Midbrain (tissue), 1 donor: ENCODE measurements at regions not wholly inside any gene's neighbourhood (a gene's known extent, or its start where the extent isn't known, plus 50 kb on each side); places are given as distances from the start of the nearest gene placed in this dataset.
A peak's percentile ranks its signal among the peaks of the same experiment; 100 is the strongest.

ENCODE experiments used
- DNase-seq: peaks from one replicate; lab custom pipeline; 2025; lab: John Stamatoyannopoulos, UW

GRCh38 chr3:177431525-177432176 lies 234.4 kb upstream of the TBL1XR1 start:
- no peak for DNase-seq

GRCh38 chr3:177435301-177435700 lies 238.0 kb upstream of the TBL1XR1 start:
- no peak for DNase-seq

- no peak for DNase-seq
These were observed 240.4 kb upstream of the TBL1XR1 start for GRCh38 chr3:177437513-177438337.

GRCh38 chr3:177438596-177439220 lies 241.4 kb upstream of the TBL1XR1 start:
- DNase-seq, result no peak

- DNase-seq, result no peak
These were observed 242.5 kb upstream of the TBL1XR1 start for GRCh38 chr3:177439694-177440269.

DNA sequence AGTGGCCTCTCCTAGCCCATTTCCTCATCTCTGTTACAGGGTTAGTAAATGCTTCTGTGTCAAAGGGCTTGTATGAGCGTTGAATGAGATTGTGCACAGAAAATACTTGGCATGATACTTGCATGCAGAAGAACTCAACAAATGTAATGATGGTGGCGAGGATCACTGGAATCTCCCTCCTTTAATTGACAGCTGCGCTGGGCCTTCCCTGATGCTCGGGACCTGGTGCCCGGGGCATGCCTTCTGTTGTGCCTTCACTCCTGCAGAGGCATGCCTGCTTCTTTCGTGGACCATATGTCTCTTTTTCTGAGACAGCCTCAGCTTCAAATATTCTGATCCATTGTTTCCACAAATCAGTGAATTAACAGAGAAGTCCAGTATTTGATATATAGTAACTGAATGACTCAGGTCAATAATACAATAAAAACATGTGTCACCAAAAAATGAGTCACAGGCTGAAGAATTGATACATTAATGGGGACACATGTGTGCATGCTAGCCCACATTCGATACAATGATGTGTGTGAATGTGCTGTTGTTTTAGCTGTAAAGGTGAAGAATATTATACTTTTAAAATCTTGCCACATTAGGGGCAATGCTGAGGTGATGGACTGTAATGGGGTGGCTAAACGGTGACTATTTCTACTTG lies 243.3 kb upstream of the TBL1XR1 start:
- no peak for DNase-seq

DNA sequence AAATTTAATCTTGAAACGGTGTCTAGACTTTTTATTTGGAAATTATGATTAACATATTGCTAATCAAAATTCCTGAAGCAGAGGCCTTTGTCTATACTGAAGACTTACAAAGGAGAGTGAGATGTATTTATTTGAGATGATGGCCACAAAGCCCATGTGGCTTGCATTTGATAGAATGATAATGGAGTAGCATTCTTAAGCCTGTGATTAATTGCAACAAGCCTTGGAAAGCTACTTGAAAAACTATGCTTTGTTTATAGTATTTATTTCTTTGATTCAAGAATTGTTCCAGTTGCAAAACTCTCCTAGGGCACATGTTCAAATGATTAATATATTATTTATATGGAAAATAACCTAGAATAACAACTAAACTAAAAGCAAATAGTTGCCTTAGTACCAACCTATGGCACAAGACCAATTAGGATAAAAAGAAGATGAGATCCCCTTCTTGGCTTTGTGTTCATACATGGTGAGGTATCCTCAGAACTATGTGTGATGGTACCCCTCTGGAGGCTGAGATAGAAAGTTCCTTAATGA lies 244.1 kb upstream of the TBL1XR1 start:
- no peak for DNase-seq

GRCh38 chr3:177441813-177442646 lies 244.7 kb upstream of the TBL1XR1 start:
- DNase-seq, result no peak

GRCh38 chr3:177443469-177443868 lies 246.2 kb upstream of the TBL1XR1 start:
- no peak for DNase-seq

DNA sequence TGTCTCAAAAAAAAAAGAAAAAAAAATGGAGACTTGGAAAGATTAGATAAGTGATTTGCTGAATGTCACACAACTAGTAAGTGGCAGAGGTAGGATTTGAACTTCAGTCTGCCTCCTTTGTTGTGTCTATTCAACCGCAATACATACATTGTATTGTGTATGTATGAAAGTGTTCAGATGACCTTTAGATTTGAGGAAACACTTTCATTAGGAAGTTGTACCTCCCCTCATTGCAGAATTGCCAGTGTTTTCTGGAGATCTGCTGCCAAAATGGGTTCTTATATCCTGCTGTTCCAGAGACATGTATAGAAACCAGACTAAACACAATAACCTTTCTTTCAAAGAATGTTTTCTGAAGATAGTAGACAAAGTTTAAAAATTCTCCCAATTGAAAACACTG lies 247.4 kb upstream of the TBL1XR1 start:
- DNase-seq, result no peak

DNA sequence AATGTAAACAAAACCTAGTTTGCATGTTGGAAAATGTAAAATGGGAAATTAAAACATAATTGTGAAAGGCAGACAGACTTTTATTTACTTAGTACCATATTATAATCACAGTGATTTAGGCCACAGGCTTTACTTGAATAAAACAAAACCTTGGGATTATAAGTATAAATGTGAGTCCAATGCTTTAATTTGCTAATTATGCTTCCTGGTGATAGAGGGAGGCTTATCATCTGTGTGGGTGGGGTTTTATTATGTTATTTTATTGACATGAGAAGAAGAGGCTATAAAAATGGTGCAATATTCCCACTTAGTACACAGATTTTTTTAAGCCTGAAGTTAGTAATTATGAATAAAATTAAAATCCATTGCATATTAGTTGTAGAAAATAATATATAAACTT lies 248.3 kb upstream of the TBL1XR1 start:
- no peak for DNase-seq

- peak; percentile 36 for DNase-seq
These were observed 248.9 kb upstream of the TBL1XR1 start for GRCh38 chr3:177446165-177446601.

DNA sequence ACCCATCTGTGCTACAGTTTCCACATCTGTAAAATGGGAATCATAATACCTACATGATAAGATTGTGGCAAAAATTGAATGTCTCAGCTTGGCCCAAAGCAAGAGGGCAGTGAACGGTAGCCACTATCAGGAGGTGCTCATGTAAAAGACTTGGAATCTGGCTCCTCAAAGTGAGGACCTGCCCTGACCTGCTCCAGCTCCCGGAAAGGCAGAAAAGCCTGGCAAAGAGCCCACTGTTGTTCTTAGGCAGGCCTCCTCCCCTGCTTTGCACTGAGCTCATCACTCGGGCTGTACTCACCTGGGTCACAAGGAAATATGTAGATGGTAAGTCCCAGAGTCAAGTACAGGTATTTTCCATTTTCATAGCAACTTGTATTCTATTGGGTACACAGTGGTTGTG lies 250.7 kb upstream of the TBL1XR1 start:
- no peak for DNase-seq

- DNase-seq, result no peak
These were observed 251.7 kb upstream of the TBL1XR1 start for GRCh38 chr3:177448987-177449359.

DNA sequence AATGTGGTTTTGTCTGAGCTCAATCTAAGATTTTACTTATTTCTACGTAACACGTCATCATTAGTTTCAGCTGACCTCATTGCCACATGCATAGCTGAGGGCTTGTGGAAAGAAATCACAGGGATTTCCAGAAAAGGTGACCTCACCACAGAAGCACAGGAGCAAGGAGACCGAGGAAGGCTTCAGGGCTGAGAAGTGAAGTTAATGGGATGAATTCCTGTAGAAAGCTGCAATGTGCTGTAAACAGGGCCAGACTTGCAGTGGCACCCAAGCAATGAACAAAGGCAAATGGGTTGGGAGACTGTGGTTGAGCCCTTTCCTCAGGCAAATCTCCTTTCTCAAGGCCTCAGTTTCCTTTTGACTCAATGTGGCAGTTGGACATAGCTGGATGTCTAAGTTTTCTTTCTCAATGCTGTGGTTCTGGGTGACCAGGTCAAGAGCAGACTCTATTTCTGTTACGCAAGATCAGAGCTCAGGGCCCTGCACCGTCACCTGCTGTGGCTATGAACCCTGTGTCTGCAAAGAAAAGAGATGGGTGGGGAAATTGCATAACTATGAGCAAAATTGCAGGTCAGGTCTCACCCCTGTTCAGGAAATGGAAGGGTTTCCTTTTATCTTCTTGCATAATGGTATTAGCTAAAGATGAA lies 252.2 kb upstream of the TBL1XR1 start:
- DNase-seq, result no peak

- no peak for DNase-seq
These were observed 254.0 kb upstream of the TBL1XR1 start for GRCh38 chr3:177451301-177451750.

DNA sequence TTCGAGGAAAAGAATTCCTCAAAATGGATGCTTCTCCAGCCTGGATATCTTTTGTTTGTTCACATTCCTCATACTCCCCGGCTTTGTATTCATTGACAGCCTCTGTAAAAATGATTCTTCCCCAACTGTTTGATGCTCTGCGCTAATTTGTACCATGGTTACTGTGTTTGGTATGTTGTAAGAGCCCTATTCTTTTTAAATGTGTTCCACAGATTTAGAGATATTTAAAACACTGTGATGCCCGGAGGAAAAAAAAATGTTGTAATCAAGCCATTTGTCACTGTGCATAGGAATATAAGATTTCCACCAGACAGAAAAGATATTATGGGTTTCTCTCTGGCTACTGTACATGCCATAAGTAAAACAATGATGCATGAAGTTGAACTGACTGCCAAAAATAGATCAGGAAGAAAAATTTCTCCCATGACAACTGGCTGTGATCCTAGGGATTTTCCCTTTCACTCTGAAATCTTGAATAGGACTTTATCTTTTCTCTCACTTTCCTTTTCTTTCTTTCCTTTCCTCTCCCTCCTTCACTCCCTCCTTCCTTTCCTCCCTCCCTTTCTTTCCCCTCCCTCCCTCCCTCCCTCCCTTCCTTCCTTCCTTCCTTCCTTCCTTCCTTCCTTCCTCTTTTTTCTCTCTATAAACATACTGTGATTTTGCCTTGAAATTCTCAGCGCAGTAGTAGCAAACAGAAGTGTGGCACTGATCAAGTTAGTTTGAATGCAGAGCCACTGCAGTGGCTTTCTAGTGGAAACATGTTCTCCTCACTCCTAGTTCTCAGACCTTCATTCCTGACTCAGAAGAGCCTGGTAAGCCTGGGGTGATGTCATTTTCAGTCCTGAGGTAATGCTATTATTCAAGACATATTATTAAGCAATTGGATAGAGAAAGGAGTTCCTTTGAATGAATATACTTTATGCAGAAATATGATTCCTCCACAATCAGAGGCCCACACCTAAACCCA lies 254.9 kb upstream of the TBL1XR1 start:
- no peak for DNase-seq

DNA sequence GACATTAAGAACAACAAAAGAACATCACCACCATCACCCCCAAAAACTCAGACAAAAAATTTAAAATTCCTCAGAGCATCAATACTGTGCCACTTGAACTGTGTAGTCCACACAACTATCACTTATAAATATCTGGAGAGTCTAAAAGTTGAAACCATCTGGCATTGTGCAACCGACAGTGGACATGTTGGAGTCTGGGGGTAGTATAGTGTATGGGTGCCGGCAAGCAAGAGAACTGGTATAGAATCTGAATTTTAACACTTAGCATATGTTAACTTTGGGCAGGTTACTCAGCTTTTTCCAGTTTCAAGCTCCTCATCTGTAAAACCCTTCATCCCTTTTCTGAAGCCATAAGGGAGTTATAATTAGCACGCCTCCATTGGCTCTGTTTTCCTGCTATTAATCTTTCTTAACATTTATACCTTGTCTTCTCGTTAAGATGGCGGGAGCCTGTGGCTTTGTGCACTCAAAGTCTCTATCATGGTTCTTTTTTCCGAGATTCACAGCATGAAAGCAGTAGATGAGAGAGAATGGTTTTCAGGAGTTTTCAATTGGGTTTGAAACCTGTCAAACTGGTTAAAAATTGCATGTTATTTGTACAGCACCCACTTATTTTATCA lies 255.7 kb upstream of the TBL1XR1 start:
- DNase-seq, result no peak

DNA sequence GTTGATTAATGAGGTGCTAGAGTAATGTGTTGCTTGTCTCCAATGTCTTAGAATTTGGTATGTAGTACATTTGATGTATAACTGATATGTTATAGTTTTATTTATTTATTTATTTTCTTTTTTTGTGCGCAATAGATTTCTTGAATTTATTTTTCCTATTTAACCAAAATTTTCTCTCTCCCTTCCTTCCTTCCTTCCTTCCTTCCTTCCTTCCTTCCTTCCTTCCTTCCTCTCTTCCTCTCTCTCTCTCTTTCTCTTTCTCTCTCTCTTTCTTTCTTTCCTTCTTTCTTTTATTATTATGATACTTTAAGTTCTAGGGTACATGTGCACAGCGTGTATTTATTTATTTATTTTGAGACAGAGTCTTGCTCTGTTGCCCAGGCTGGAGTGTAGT lies 256.2 kb upstream of the TBL1XR1 start:
- no peak for DNase-seq
